Motor neuron (in vitro differentiated cells): ENCODE measurements at regions not wholly inside any gene's neighbourhood (a gene's known extent, or its start where the extent isn't known, plus 50 kb on each side); places are given as distances from the start of the nearest gene placed in this dataset.
A peak's percentile ranks its signal among the peaks of the same experiment; 100 is the strongest.

Experiments used
- ATAC-seq, 8 experiments: fragments of 200-7000 bp; cut with Tn5 transposase; replicated peaks in 6 of 8; 2 replicates each; pipeline ENCODE4 v1.8.0; 2021; ENCODE audit warnings: mild to moderate bottlenecking in 8 of 8, moderate library complexity in 8 of 8
- H3K27ac ChIP-seq, 2 donors: fragments of 250-450 bp; sonication (Bioruptor Pico); 2 replicates each; pipeline ENCODE4 v1.9.0; 2021; ENCODE audit warnings: antibody characterized with exemption in 2 of 2, mild to moderate bottlenecking in 2 of 2, moderate library complexity in 1 of 2
- H3K4me1 ChIP-seq, 2 donors: fragments of 250-450 bp; sonication (Bioruptor Pico); replicated peaks in 1 of 2; 2 replicates each; pipeline ENCODE4 v1.6.1; 2021; ENCODE audit warnings: antibody characterized with exemption in 2 of 2, mild to moderate bottlenecking in 2 of 2, moderate library complexity in 1 of 2
- H3K4me3 ChIP-seq, 5 donors: fragments of 250-450 bp; sonication (Bioruptor Pico); 2 replicates each; pipeline ENCODE4 v1.9.0; 2021; ENCODE audit warnings: antibody characterized with exemption in 5 of 5, mild to moderate bottlenecking in 5 of 5, moderate library complexity in 4 of 5
- WGBS, 10 experiments: fragments of 450-650 bp; shearing (Covaris generic); methylation state at CpG; one replicate each; pipeline ENCODE4 v1.0.0; 2022; 5-methylcytosine and 5-hydroxymethylcytosine counted together
- in situ Hi-C, 9 experiments: fragments of 400-800 bp; cut with MboI; loops; one replicate each; pipeline ENCODE4 v1.15.0; 2021; ENCODE audit warnings: low sequenced_read_pairs in 9 of 9, low pct_unique_long_range_greater_than_20kb in 2 of 9; ENCODE audit not compliant: unreplicated experiment in 9 of 9

GRCh38 chr6:139679516-139680179, 305.2 kb upstream of the CITED2 start:
- ATAC-seq, result peak in 1 of 8 experiments; percentile 39
- 50 to 100% (median 87%) methylated on average over 1 to 3 of the region's 3 CpGs; no CpG with 5 or more reads in 2 of the 10 experiments for WGBS, 10 experiments
- Histone ChIP-seq H3K4me3 (no peak overlapping the region), H3K27ac (no peak overlapping the region), H3K4me1 (peaks cover 3 to 6% of the 10 kb centered on the region in 2 donors)
- in situ Hi-C loops, result no loop called here

GRCh38 chr6:139676718-139677117, 302.3 kb upstream of the CITED2 start:
- H3K4me3 ChIP-seq, result no peak overlapping the region
- H3K27ac ChIP-seq, result no peak overlapping the region
- in situ Hi-C loops, result no loop called here
- H3K4me1 ChIP-seq, result peaks cover 2 to 3% of the 10 kb centered on the region in 2 donors
- ATAC-seq, result no peak

- Histone ChIP-seq H3K27ac (no peak overlapping the region), H3K4me3 (no peak overlapping the region), H3K4me1 (no peaks in the 10 kb centered on the region)
- in situ Hi-C loops, result no loop called here
- ATAC-seq, result no peak
These were observed 291.8 kb upstream of the CITED2 start for GRCh38 chr6:139666284-139666683.

GRCh38 chr6:139663996-139664395, 289.5 kb upstream of the CITED2 start:
- in situ Hi-C loops, result no loop called here
- no peak overlapping the region for H3K27ac ChIP-seq
- WGBS, 10 experiments, result 14 to 100% (median 89%) methylated on average over 1 of the region's 1 CpG; no CpG with 5 or more reads in 1 of the 10 experiments
- ATAC-seq, result no peak
- no peaks in the 10 kb centered on the region for H3K4me1 ChIP-seq
- H3K4me3 ChIP-seq, result no peak overlapping the region

GRCh38 chr6:139659711-139660110, 285.3 kb upstream of the CITED2 start:
- Histone ChIP-seq H3K4me1 (peaks cover 0 to 13% of the 10 kb centered on the region in 2 donors), H3K4me3 (no peak overlapping the region), H3K27ac (no peak overlapping the region)
- in situ Hi-C loops, result no loop called here
- WGBS, 10 experiments, result 51 to 100% (median 78%) methylated on average over 1 to 2 of the region's 2 CpGs; no CpG with 5 or more reads in 1 of the 10 experiments
- no peak for ATAC-seq

GRCh38 chr6:139659196-139659595, 284.7 kb upstream of the CITED2 start:
- H3K4me1 ChIP-seq, result peaks cover 0 to 13% of the 10 kb centered on the region in 2 donors
- in situ Hi-C loops, result no loop called here
- ATAC-seq, result no peak
- 53 to 92% (median 77%) methylated on average over 2 to 3 of the region's 3 CpGs for WGBS, 10 experiments
- H3K4me3 ChIP-seq, result no peak overlapping the region
- no peak overlapping the region for H3K27ac ChIP-seq

- Histone ChIP-seq H3K4me1 (peaks cover 6 to 17% of the 10 kb centered on the region in 2 donors), H3K4me3 (no peak overlapping the region), H3K27ac (no peak overlapping the region)
- 89 to 100% (median 100%) methylated on average over 1 of the region's 1 CpG; no CpG with 5 or more reads in 4 of the 10 experiments for WGBS, 10 experiments
- no peak for ATAC-seq
- in situ Hi-C loops, result no loop called here
These were observed 282.7 kb upstream of the CITED2 start for GRCh38 chr6:139657119-139657518.

- in situ Hi-C loops, result no loop called here
- 34 to 100% (median 64%) methylated on average over 1 to 5 of the region's 5 CpGs for WGBS, 10 experiments
- Histone ChIP-seq H3K27ac (no peak overlapping the region), H3K4me3 (no peak overlapping the region), H3K4me1 (peaks cover 6 to 17% of the 10 kb centered on the region in 2 donors)
- peak in 4 of 8 experiments; percentile 26 to 99 (median 98) for ATAC-seq
These were observed 281.6 kb upstream of the CITED2 start for GRCh38 chr6:139655783-139656705.

GRCh38 chr6:139654888-139655782, 280.7 kb upstream of the CITED2 start:
- in situ Hi-C loops, result no loop called here
- peaks cover 6 to 17% of the 10 kb centered on the region in 2 donors for H3K4me1 ChIP-seq
- H3K4me3 ChIP-seq, result no peak overlapping the region
- peak in 1 of 8 experiments; percentile 16 for ATAC-seq
- H3K27ac ChIP-seq, result no peak overlapping the region
- WGBS, 10 experiments, result 70 to 93% (median 74%) methylated on average over 2 to 9 of the region's 10 CpGs; no CpG with 5 or more reads in 1 of the 10 experiments

GRCh38 chr6:139654309-139654708, 279.9 kb upstream of the CITED2 start:
- Histone ChIP-seq H3K4me1 (peaks cover 6 to 17% of the 10 kb centered on the region in 2 donors), H3K4me3 (no peak overlapping the region), H3K27ac (no peak overlapping the region)
- 40 to 100% (median 90%) methylated on average over 1 to 5 of the region's 5 CpGs; no CpG with 5 or more reads in 1 of the 10 experiments for WGBS, 10 experiments
- ATAC-seq, result no peak
- in situ Hi-C loops, result no loop called here

GRCh38 chr6:139653111-139653510, 278.7 kb upstream of the CITED2 start:
- H3K4me3 ChIP-seq, result no peak overlapping the region
- peak in 5 of 8 experiments; percentile 27 to 87 (median 58) for ATAC-seq
- in situ Hi-C loops, result no loop called here
- H3K4me1 ChIP-seq, result peaks cover 6 to 22% of the 10 kb centered on the region in 2 donors
- H3K27ac ChIP-seq, result no peak overlapping the region
- 0 to 83% (median 29%) methylated on average over 1 to 3 of the region's 4 CpGs; no CpG with 5 or more reads in 3 of the 10 experiments for WGBS, 10 experiments

- in situ Hi-C loops, result no loop called here
- H3K4me3 ChIP-seq, result no peak overlapping the region
- no peak for ATAC-seq
- peaks cover 6 to 22% of the 10 kb centered on the region in 2 donors for H3K4me1 ChIP-seq
- 50 to 100% (median 90%) methylated on average over 1 to 5 of the region's 5 CpGs; no CpG with 5 or more reads in 2 of the 10 experiments for WGBS, 10 experiments
- H3K27ac ChIP-seq, result no peak overlapping the region
These were observed 276.5 kb upstream of the CITED2 start for GRCh38 chr6:139650941-139651340.
